Renal pelvis (tissue), 1 donor: ENCODE measurements at regions not wholly inside any gene's neighbourhood (a gene's known extent, or its start where the extent isn't known, plus 50 kb on each side); places are given as distances from the start of the nearest gene placed in this dataset.

Source experiments
- DNase-seq: peaks from one replicate; pipeline ENCODE4 v3.0.0-alpha.2; 2013

DNA sequence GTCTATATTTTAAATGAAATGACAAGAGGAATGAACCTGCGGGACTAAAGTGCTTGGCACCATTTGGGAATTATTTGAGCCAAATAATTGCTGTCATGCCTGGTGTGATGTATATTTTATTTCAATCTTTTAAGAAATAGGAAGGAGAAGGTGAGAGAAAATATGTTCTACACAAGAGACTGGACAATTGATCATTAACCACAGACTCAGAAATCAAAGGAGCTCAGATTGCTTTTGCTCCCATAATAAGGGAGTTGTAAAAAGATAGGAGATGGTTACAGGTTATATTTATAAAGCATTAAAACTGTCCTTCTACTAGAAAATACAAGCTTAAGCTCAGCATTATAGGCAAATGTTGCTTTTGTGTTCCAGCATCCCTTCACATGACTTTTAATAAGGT lies 515.2 kb upstream of the SULF2 start:
- no peak for DNase-seq

DNA sequence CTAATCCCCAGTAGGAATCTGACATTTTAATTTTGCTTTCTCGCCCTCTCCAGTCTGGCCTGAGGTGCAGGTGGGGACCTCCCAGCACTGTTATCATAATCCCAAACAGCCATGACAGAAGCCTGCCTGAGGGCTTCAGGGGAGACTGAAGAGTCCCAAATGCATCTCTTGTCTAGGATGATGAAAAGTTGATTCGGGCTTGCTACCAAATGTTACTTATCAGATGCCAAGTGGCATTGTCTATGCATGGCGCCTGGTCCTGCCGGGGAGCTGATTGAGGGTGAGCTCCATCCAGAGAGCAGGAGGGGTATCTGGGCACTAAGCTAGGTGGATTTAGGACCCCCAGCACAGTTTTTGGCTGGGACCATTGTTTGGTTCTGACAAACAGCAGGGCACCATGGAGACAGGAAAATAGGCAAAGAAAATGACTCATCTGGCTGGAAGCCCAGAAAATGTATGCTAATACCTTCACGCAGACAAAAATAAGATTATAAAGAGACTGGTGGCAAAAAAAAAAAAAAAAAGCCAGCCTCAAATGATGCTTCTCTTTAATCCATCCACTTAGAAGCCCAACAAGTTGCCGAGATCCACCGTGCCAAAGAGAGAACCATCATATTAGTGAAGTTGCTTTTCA lies 513.7 kb upstream of the SULF2 start:
- no peak for DNase-seq

DNA sequence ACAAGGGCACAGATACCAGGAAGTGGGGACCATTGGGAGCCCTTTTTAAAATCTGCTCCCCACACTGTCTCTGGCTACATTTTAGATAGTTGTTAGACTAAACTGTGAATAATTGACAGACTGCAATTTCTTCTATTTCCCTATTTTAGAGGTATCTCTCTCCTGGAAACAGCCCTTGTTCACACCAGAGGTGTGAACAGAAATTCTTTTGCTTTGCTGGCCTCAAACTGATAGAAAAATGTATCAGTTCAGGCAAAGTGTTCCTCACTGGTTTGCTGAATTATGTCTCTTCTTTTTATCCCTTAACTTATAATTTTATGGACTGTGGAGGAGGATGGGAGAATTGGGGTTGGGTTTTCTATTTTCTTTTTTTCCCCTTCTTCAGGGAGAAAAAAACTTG lies 513.2 kb upstream of the SULF2 start:
- no peak for DNase-seq

DNA sequence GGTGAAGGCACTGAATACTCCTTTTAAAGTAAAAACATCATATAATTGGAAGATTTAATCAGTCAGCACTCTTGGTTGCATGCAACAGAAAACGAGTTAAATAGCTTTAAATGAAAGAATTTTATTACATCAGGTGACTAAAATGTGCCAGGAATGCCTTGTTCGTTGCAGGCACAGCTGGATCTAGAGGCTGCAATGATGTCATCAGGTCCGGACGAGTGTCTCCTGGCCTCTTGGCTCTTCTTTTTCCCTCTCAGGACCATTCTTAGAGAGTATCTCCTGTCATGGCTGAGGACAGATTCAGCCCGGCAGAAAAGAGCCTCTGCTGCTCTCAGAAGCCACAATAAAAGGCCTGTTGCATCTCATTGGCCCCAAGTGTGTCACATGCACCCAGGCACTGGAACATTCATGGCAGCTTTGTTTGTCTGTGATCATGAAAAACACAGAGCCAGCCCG lies 510.7 kb upstream of the SULF2 start:
- no peak for DNase-seq

DNA sequence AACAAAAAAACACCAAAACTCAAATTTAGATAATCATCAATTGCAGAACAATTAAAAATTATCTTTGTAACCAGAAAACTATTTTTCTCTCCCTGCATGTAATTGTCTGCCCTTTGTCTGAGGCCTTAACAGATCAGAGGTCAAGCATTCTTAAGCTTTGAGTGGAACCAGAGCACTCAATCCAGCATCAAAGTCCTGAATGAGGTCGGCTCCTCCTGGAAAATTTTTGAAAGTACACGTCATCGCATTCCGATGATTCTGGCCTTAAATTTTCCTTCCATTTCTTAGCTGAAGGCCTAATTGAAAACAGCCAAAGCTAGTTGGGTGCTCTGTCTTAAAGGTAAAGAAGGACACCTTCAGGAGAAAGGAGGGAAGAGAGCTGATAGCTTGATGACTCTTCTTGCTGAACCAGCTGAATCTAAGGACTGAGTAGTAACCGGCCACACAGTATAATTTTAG lies 510.2 kb upstream of the SULF2 start:
- peak; percentile 86 for DNase-seq

DNA sequence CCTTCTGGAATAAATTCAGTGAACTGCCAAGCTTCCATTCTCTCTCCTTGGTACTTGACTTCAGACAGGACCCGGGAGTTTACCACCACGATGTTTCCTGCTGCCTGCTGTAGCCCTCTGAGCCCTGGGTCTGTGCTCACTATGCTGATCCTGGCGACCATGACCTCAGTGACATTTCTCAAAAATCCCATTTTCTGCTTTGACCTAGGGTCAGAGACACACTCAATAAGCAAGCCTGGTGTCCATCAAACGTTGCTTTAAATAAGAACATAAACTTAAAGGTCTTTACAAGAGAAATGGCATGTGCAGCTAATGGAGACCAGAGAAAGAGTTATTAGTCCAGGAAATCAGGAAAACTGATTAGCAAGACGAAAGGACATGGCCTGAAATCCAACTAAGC lies 509.7 kb upstream of the SULF2 start:
- DNase-seq = no peak

DNA sequence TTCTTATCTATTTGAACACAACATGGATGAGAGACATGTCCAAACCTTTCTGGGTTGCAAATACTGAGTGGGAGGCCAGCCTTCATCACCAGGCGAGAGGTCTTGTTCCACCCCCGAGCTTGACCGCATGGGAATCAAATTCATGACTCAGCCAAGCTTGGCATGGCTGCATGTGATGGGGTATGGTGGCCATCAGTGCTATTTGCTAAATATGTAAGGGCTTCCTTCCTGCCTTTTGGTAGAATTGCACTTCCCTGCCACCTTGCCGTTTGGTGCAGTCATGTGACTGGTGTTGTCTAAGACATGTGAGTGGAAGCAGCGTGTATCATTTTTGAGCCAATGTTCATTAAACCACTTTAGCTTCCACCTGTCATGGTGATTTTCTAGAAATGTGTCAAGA lies 508.9 kb upstream of the SULF2 start:
- DNase-seq = no peak

DNA sequence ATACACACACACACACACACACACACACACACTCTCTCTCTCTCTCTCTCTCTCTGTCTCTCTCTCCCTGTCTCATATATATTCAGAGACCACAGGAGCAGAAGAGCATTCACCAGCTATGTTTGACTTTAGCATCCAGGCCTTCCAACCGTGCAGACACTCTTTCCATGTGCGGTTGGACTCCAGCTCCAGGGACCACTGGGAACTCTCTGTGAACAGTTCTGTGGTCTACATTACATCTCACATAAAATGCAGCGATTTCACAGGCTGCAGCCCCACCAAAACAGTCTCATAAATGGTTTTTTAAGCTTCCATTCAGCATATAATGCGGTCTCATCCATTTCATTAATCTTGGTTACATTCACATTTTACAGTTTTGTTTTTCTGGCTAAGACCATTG lies 508.4 kb upstream of the SULF2 start:
- no peak for DNase-seq

DNA sequence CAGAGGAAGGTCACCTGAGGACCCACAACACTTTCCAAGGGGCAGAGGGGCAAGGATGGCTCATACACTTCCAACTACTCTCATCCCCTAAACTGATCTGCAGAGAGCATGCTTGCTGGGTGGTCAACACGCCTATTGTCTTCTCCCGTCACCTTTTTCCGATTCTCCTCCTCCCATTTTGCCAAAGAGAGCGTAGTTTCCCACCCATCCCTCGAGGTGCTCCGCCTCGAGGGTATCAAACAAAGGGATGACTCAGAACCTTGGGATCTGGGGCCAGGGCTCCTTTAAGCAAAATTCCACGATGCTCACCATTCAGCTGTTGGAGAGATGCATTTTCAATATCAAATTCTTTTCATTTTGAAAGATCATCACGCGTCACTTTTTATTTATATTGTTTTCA lies 507.5 kb upstream of the SULF2 start:
- DNase-seq = no peak

DNA sequence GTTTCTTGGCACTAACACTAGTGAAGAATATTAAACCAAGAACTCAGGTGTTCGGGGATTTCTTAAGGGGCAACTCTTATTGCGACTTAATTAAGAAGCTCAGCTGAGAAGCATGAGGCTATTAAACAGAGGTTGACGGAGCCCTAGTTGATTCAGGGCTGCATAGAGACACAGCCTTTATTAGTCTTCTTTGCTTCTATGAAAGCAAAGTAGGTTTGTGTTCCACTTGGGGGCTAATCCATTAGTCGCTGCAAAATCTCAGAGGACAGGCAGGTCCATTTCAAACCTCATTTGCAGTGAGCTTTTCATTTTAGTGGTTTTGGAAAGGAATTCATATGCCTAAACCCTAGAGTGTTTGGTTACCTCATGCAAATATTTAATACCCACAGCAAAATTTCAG lies 506.6 kb upstream of the SULF2 start:
- no peak for DNase-seq

DNA sequence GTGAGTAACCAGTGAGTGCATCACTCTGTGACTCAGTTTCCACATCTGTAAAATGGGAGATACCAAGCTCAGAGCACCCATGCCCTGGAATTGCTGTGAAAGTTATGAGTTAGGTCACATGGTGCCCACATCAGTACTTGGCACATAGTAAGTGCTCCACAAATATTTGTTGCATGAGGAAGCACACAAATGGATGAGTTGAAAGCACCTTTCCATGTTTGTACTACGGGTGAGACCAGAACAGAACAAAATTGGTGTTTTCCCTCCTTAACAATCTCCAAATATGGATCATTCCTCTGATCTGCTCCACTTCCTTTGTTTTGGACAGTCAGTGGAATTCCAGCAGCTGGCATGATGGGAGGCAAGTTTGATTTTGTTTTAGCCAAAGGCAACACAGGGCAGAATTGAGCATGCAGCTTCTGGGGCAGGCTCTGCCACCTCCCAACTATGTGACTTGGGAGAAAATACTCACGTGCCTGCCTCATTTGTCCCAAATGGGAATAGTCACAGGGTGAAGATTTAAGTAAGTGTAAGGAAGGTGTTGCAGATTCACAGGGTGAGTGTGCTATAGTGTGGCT lies 503.7 kb upstream of the SULF2 start:
- no peak for DNase-seq

DNA sequence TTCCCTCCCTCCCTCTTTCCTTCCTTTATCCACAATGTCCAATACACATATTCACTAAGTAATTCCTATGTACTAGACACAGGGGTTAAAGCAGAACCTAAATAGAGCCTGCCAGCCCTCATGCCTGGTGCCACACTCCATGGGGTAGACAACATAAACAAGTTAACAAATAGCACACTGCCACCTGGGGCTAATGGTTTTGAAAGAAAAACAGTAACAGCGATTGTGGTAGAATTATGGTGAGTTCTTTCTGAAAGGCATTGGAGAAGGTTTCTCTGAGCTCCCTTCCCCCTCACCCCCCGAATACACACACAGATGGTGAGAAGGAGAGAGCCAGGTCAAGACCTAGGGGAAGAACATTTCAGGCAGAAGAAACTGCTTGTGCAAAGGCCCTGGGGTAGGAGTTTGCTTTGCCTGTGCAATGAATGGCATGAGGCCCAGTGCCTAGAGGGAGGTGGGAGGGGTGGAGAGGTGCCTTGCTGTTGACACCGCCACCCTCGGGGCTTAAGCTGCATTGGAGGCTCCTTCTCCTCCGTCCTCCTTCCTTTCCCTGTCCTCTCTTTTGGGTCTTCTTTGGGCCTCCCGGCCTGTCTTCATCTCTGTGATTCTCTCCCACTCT lies 502.4 kb upstream of the SULF2 start:
- no peak for DNase-seq

DNA sequence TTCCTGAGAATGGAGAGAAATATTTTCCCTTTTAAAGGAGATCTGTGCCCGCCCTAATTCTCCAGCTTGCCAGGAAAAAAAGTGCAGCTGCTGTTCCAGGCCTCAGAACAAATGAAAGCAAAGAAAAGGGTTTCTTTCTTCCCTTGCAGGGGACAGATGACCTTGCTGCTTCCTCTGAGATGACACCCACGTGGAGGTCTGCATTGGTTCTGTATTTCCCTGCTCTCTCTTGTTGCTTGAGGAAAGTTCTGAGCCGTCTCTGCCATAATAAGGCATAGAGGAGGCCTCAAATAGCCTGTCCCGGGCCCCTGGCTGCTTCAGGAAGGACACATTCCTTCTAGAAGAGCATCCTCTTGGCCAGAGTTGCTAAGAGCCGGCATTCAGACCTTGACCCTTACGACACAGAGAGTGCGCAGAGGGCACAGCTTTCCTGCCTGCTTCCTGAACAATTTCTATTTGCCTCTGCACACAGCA lies 501.8 kb upstream of the SULF2 start:
- no peak for DNase-seq

DNA sequence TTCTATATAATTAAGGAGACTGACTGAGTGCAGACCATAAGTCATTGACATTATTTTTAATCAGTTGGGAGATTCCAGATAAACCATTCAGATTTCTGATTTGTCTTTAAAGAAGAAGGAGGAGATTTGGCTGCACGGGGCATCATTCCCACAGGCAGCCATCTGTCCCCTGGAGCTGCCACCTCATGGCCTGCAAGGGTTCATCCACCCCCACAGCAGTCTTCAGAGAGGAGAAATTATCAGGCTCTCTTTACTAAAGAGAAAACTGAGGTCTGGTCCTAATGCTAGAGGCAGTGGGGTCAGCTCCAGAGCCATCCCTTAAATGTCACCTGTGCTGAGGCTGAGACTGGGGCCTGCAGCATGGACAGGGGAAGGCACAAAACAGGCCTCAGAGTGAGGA lies 501.3 kb upstream of the SULF2 start:
- DNase-seq = no peak

DNA sequence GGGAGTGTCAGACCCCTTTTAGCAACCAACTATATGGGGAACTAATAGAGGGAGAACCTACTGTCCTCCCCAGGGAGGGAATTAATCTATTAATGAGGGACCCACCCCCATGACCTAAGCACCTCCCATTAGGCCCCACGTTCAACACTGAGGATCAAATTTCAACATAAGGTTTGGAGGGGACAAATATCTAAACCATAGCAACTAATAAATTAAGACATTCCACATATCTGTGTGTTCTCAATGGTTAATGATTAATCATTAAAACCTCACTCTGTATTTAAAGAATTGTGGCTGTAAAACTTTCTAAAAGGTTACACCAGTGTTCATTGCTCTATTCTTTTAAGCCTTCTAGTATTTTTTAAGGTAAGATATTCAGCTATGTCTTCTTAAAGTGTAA lies 500.4 kb upstream of the SULF2 start:
- DNase-seq = no peak

DNA sequence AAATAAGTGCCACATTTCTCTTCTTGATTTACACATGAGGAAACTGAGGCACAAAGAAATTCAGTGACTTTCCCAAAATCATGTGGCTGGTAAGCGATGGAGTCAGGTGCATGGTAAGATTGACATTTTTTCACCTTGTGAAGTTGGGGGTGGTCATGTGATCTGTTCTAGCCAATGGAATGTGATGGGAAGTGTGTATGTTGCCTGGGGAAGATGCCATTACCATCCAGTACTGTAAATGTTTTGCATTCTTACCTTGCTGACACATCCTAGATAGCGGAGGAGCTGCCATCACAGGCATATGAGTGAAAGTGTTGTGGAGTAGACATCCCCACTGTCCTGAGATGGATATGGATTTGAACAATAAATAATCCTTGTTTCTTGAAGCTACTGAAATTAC lies 499.6 kb upstream of the SULF2 start:
- DNase-seq = no peak

DNA sequence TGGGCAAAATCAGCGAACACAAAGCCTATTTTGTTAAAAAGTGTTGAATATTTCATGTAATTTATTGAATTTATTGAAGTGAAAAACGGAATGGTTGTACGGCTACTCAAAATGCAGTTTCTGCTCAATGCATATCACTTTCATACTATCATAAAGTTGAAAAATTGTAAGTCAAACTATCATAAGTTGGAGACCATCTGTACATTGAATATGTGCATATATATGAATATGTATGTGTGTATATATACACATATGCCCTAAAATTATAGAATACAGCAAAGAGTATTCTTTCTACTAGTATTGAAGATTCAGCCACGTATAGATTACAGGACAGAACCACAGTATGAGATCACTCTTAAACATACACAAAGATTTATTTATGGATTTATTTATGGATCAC lies 499.0 kb upstream of the SULF2 start:
- no peak for DNase-seq

DNA sequence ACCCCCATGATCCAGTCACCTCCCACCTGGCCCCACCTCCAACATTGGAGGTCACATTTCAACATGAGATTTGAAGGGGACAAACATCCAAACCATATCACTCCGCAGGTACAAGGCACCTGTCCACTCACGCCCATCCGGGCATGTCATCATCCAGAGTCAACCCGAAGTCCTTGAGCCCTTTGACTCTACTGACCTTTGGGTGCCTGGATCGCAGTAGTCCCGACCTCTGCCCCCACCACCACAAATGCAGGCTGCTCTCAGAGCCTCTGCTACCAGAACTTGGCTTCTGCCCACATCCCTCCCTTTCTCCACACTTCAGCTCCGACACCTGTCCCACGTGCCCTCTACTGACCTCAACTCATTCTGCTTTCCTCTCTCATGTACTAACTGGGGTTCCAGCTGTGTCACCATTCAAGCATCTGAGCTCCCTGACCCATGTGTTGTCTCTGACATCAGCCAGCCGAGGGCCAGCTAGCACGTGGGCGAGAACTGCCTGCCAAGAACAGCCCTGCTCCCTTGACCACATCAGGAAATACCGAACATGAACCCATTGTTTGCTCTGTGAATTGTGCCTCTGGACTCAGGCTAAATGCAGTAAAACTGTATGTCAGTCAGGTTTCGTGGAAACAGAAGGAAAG lies 498.3 kb upstream of the SULF2 start:
- no peak for DNase-seq

DNA sequence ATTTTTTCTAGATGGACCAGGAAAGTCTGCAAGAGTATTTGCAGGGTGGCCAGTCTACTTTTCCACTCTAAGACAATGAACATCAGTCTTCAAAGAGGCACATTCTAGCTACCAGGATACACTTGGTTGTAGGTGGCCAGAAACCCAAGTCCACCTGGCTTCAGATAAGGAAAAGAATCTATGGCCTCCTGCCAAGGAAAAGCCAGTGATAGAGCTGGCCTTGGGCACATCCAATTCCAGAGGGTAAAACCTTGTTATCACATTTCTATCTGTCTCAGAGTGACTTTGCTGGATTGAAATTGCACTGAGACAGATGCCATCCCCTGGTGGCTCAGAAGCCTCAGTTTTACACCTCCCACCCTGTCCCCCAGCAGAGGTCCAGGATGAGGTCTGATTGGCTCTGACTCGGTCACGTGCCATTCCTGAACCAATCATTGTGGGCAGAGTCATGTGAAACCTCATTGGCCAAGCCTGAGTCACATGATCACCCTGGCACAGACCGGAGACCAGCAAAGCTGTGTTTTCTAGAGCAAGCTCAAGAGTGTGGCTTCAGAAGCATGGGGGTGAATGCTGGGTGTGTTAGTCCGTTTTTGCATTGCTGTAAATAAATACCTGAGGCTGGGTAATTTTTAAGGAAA lies 497.4 kb upstream of the SULF2 start:
- DNase-seq = no peak

DNA sequence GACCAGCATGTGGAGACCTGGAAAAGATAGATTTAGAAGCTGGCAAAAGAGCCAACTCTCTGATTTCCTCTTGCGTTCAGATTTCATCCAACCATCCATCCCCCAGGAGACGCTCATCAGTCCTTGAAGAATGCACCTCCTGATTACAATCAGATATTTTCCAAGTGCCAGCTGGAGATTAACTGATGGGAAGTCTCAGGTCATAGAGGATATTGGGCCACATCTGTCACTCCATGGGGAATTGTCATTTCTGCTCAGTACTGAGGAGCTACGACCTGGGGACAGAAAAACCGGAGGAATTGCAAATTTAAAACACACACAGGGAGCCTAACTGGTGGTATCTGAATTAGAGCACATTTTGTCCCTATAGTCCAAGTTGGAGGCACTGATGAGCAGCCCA lies 496.2 kb upstream of the SULF2 start:
- no peak for DNase-seq

DNA sequence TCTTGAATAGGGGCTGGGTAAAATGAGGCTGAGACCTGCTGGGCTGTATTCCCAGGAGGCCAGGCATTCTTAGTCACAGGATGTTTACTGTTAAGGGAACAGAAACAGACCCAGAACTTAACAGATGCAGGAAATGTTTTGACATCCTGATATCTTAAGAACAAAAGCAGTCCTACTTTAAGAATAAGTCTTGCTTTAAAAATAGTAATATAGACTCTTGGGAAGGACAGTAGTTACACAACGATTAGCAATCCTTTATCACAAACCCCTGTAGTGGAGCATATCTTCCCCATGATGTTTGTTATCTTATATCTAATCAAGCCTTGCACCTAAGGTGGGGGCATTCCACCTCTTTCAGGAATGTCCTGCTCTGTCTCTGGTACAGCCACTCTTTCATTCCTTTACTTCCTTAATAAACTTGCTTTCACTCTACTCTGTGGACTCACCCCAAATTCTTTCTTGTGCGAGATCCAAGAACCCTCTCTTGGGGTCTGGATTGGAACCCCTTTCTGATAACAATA lies 493.7 kb upstream of the SULF2 start:
- DNase-seq = no peak

DNA sequence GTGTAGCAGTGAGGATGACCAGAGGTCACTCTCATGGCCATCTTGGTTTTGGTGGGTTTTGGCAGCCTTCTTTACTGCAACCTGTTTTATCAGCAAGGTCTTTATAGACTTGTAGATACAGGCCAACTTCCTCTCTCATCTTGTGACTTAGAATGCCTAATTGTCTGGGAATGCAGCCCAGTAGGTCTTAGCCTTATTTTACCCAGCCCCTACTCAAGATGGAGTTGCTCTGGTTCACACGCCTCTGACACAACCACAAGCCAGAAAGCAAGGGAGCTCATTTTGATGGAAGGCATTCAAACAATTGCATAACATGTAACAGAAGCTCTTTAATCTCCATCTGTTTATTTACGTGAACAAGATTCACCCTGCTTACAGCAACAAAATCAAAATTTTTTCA lies 492.0 kb upstream of the SULF2 start:
- no peak for DNase-seq

DNA sequence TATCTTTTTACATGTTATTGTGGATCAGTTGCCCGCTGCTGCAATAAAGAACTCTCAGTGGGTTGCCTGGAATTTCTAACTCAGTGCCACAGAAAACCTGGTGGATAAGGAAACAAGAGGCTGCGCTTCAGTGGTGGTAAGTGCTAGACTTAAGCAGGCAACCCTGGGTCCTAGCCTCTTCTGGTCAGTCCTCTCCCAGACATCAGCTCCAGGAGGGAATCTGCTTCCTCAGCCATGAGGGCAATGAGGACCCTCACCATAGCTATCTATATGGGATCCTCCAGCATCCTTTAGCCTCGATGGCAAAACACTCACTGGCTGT lies 490.7 kb upstream of the SULF2 start:
- DNase-seq = no peak
